ENCODE measurements at regions not wholly inside any gene's neighbourhood (a gene's known extent, or its start where the extent isn't known, plus 50 kb on each side); places are given as distances from the start of the nearest gene placed in this dataset.
A peak's percentile ranks its signal among the peaks of the same experiment; 100 is the strongest.

DNA sequence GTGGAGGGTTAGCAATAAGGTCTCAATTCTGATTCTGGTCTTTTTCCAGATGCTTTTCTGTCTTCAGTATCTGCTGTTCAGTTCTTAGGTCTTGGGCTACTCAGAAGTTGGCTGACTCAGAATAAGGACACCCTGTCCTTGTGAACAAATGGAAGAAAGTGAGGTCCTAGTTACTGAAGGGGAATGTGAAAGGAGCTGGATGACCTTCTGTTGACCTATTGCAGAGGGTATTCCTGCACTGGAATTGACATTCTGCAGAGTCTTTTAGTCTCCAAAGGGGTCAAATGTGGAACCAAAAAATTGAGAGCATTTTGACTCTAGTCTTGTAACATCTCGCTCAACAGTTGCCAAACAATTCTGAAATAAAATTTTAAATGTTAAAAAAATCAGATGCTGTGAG is 63.0 kb downstream of the CCR1 start:
- Mint-ChIP-seq H3K4me1 (peaks cover 41% of the 10 kb centered on the region), H3K9me3 (peaks cover 0 to 4% (median 0%) of the 10 kb centered on the region in 7 donors), H3K27ac (no peak overlapping the region), H3K4me3 (no peak overlapping the region), H3K27me3 (ENCODE audit: low read depth in 3 of 3) (no peaks in the 10 kb centered on the region), H3K36me3 (peaks cover 2 to 6% of the 10 kb centered on the region in 2 donors)
- Histone ChIP-seq H3K4me1 (ENCODE audit: control insufficient read depth in 1 of 2, insufficient read depth in 2 of 2, low read length in 2 of 2) (peaks cover 35 to 40% of the 10 kb centered on the region in 2 donors), H3K36me3 (replicated peaks in 1 of 2; ENCODE audit: control insufficient read depth in 1 of 2, insufficient read depth in 2 of 2, low read length in 2 of 2) (no peaks in the 10 kb centered on the region), H3K79me2 (ENCODE audit: insufficient read depth, low read length) (no peaks in the 10 kb centered on the region), H3K9me3 (replicated peaks in 1 of 2; ENCODE audit: control insufficient read depth in 1 of 2, insufficient read depth in 1 of 2, low read length in 2 of 2) (no peaks in the 10 kb centered on the region), H3K4me2 (replicated peaks; ENCODE audit: extremely low read depth, low read length, poor library complexity, severe bottlenecking) (no peak overlapping the region), H3K27me3 (ENCODE audit: control insufficient read depth in 2 of 2, insufficient read depth in 2 of 2, low read length in 2 of 2) (no peaks in the 10 kb centered on the region), H2AFZ (ENCODE audit: insufficient read depth, low read depth, low read length, poor library complexity, severe bottlenecking) (no peak overlapping the region), H3K9ac (ENCODE audit: insufficient read depth, low read length, poor library complexity, severe bottlenecking) (no peak overlapping the region), H3K27ac (ENCODE audit: low read depth in 1 of 2, low read length in 2 of 2) (peak overlapping the region in 1 of 2 donors; percentile 83), H3K4me3 (replicated peaks in 1 of 3; ENCODE audit: low read depth in 2 of 3, low read length in 3 of 3) (no peak overlapping the region), H4K20me1 (ENCODE audit: insufficient read depth, low read length) (no peaks in the 10 kb centered on the region)
- no peak for DNase-seq
- intact Hi-C loops (cut with micrococcal nuclease): no loop called here
- TF ChIP-seq, protein P1, sequence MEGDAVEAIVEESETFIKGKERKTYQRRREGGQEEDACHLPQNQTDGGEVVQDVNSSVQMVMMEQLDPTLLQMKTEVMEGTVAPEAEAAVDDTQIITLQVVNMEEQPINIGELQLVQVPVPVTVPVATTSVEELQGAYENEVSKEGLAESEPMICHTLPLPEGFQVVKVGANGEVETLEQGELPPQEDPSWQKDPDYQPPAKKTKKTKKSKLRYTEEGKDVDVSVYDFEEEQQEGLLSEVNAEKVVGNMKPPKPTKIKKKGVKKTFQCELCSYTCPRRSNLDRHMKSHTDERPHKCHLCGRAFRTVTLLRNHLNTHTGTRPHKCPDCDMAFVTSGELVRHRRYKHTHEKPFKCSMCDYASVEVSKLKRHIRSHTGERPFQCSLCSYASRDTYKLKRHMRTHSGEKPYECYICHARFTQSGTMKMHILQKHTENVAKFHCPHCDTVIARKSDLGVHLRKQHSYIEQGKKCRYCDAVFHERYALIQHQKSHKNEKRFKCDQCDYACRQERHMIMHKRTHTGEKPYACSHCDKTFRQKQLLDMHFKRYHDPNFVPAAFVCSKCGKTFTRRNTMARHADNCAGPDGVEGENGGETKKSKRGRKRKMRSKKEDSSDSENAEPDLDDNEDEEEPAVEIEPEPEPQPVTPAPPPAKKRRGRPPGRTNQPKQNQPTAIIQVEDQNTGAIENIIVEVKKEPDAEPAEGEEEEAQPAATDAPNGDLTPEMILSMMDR (IDR thresholded peaks at IDR 0.05): no peak
- no CpG with 5 or more reads among the region's 1 CpG for WGBS (ENCODE audit: insufficient coverage)

DNA sequence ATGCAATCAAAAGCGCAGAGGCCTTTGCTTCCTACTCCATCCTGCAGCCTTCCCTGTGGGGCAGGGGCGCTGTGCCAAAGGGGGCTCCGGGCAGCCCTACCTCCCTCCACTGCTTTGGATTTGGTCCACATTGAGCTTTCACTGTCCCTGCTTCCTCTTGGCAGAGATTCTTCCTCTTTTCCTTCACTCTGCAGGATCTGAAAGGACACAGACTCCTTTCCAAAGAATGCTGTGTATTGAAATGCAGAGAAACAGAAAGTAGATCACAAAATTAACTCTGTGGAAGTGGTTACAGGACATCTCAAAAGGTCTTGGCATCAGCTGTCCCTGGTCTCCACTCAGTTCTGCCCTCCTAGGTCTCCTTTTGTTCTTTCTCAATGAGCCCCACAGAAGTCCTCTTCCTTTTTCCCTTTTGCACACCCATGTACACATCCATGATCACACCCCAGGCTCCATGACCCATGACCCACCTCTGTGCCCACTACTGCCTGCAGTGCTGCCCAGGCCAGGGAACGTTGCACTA is 64.1 kb downstream of the CCR1 start:
- Mint-ChIP-seq H3K4me1 (peaks cover 41% of the 10 kb centered on the region), H3K27ac (peak overlapping the region; percentile 75 to 90 (median 87))
- intact Hi-C loops (cut with micrococcal nuclease): loop anchor here in 1 of 2 donors (5.0 kb wide), 1 partner anchor 63 kb away; the partner anchor contains the start of gene CCR1

More for the DNA sequence above, 64.1 kb downstream of the CCR1 start:
- peak overlapping the region in 1 of 2 donors; percentile 36 for H3K4me3 Mint-ChIP-seq
- Histone ChIP-seq H3K27ac (ENCODE audit: low read depth in 1 of 2, low read length in 2 of 2) (peak overlapping the region; percentile 51 to 83), H3K79me2 (ENCODE audit: insufficient read depth, low read length) (no peaks in the 10 kb centered on the region), H3K9me3 (replicated peaks in 1 of 2; ENCODE audit: control insufficient read depth in 1 of 2, insufficient read depth in 1 of 2, low read length in 2 of 2) (no peaks in the 10 kb centered on the region), H3K27me3 (ENCODE audit: control insufficient read depth in 2 of 2, insufficient read depth in 2 of 2, low read length in 2 of 2) (no peaks in the 10 kb centered on the region), H3K4me3 (replicated peaks in 1 of 3; ENCODE audit: low read depth in 2 of 3, low read length in 3 of 3) (peak overlapping the region in 1 of 3 experiments; percentile 30), H3K9ac (ENCODE audit: insufficient read depth, low read length, poor library complexity, severe bottlenecking) (peak overlapping the region; percentile 24), H3K36me3 (replicated peaks in 1 of 2; ENCODE audit: control insufficient read depth in 1 of 2, insufficient read depth in 2 of 2, low read length in 2 of 2) (no peaks in the 10 kb centered on the region), H2AFZ (ENCODE audit: insufficient read depth, low read depth, low read length, poor library complexity, severe bottlenecking) (peak overlapping the region; percentile 43), H3K4me1 (ENCODE audit: control insufficient read depth in 1 of 2, insufficient read depth in 2 of 2, low read length in 2 of 2) (peaks cover 35 to 40% of the 10 kb centered on the region in 2 donors), H3K4me2 (replicated peaks; ENCODE audit: extremely low read depth, low read length, poor library complexity, severe bottlenecking) (peak overlapping the region; percentile 50), H4K20me1 (ENCODE audit: insufficient read depth, low read length) (no peaks in the 10 kb centered on the region)
- TF ChIP-seq, protein P1 (IDR thresholded peaks at IDR 0.05): no peak
- peak; percentile 31 to 53 (median 51) for DNase-seq
- H3K9me3 Mint-ChIP-seq: peaks cover 0 to 4% (median 0%) of the 10 kb centered on the region in 7 donors
- no peaks in the 10 kb centered on the region for H3K27me3 Mint-ChIP-seq (ENCODE audit: low read depth in 3 of 3)
- WGBS (ENCODE audit: insufficient coverage): 7% methylated on average over 3 of the region's 4 CpGs
- H3K36me3 Mint-ChIP-seq: peaks cover 2 to 6% of the 10 kb centered on the region in 2 donors

All from CD14-positive monocyte (primary cell).